ENCODE measurements at regions not wholly inside any gene's neighbourhood (a gene's known extent, or its start where the extent isn't known, plus 50 kb on each side); places are given as distances from the start of the nearest gene placed in this dataset.

DNA sequence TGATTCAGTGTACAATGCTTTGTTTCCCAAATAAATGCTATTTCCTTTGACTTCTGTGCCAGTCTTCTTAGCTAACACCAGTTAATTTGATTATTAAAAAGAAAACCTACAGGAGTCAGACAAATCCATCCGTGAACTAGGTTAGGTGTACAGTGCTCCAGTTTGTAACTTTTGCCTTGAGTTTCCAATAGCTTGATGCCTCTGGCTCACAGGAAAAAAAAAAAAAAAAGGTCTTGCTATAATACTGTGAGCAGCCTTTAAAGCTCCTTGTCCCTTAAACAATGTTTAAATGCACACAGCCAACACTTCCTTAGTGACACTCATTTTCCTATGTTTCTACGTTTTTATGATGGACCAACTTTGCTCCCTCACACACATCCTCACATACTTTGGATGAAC, 71.8 kb upstream of the TMX1 start:
- Histone ChIP-seq H3K4me1 (ENCODE audit: low read length) (no peaks in the 10 kb centered on the region), H3K36me3 (replicated peaks; ENCODE audit: insufficient read depth, low read length) (no peaks in the 10 kb centered on the region), H4K20me1 (ENCODE audit: insufficient read depth, low read length) (no peaks in the 10 kb centered on the region), H3K27ac (ENCODE audit: low read length) (no peak overlapping the region), H2AFZ (ENCODE audit: low read length) (no peak overlapping the region), H3K4me3 (ENCODE audit: low read length) (no peak overlapping the region), H3K79me2 (ENCODE audit: low read length) (no peaks in the 10 kb centered on the region), H3K9me2 (replicated peaks; ENCODE audit: insufficient read depth, low read length) (no peaks in the 10 kb centered on the region), H3K27me3 (replicated peaks; ENCODE audit: insufficient read depth, low read length) (no peaks in the 10 kb centered on the region), H3K4me2 (ENCODE audit: low read depth, low read length) (no peak overlapping the region), H3K9me3 (replicated peaks; ENCODE audit: insufficient read depth, low read length) (no peaks in the 10 kb centered on the region), H3K9ac (ENCODE audit: low read length) (no peak overlapping the region), H3F3A (ENCODE audit: insufficient read depth, low read length) (no peaks in the 10 kb centered on the region)
- DNase-seq: no peak
- TF ChIP-seq EZH2 (optimal IDR thresholded peaks at IDR 0.05; ENCODE audit: low read depth, low read length) (no peak), EZH2phosphoT487 (IDR thresholded peaks at IDR 0.05; ENCODE audit: low read length) (no peak)
- TF ChIP-seq, protein P1, sequence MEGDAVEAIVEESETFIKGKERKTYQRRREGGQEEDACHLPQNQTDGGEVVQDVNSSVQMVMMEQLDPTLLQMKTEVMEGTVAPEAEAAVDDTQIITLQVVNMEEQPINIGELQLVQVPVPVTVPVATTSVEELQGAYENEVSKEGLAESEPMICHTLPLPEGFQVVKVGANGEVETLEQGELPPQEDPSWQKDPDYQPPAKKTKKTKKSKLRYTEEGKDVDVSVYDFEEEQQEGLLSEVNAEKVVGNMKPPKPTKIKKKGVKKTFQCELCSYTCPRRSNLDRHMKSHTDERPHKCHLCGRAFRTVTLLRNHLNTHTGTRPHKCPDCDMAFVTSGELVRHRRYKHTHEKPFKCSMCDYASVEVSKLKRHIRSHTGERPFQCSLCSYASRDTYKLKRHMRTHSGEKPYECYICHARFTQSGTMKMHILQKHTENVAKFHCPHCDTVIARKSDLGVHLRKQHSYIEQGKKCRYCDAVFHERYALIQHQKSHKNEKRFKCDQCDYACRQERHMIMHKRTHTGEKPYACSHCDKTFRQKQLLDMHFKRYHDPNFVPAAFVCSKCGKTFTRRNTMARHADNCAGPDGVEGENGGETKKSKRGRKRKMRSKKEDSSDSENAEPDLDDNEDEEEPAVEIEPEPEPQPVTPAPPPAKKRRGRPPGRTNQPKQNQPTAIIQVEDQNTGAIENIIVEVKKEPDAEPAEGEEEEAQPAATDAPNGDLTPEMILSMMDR (IDR thresholded peaks at IDR 0.05; ENCODE audit: low read length): no peak

DNA sequence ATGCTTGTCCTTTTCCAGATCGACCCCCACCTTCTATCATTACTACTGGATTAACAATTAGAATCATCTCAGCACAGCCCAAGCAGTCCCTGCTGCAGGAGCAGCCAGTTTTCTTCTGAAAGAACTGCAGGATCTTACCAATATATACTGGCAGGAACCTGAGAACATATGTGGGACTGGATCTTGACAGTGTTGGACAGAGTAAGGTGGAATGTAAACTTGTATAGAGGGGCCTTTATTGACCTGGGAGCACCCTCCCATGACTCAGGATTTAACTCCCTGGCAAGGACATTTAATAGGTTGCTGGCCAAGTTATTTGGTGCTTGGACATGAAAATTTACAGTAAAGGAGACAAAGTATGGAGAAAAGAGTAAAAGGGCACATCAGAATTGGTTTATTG, 66.2 kb upstream of the TMX1 start:
- Histone ChIP-seq H3K79me2 (ENCODE audit: low read length) (no peaks in the 10 kb centered on the region), H3K9me3 (replicated peaks; ENCODE audit: insufficient read depth, low read length) (no peaks in the 10 kb centered on the region), H3K4me3 (ENCODE audit: low read length) (no peak overlapping the region), H3K4me1 (ENCODE audit: low read length) (no peaks in the 10 kb centered on the region), H3K9ac (ENCODE audit: low read length) (no peak overlapping the region), H3K36me3 (replicated peaks; ENCODE audit: insufficient read depth, low read length) (no peaks in the 10 kb centered on the region), H3K4me2 (ENCODE audit: low read depth, low read length) (no peak overlapping the region), H4K20me1 (ENCODE audit: insufficient read depth, low read length) (no peaks in the 10 kb centered on the region), H3F3A (ENCODE audit: insufficient read depth, low read length) (no peaks in the 10 kb centered on the region), H3K9me2 (replicated peaks; ENCODE audit: insufficient read depth, low read length) (no peaks in the 10 kb centered on the region), H3K27ac (ENCODE audit: low read length) (no peak overlapping the region), H2AFZ (ENCODE audit: low read length) (no peak overlapping the region), H3K27me3 (replicated peaks; ENCODE audit: insufficient read depth, low read length) (no peaks in the 10 kb centered on the region)
- no peak for DNase-seq
- TF ChIP-seq, protein P1 (IDR thresholded peaks at IDR 0.05; ENCODE audit: low read length): no peak
- TF ChIP-seq EZH2phosphoT487 (IDR thresholded peaks at IDR 0.05; ENCODE audit: low read length) (no peak), EZH2 (optimal IDR thresholded peaks at IDR 0.05; ENCODE audit: low read depth, low read length) (no peak)

DNA sequence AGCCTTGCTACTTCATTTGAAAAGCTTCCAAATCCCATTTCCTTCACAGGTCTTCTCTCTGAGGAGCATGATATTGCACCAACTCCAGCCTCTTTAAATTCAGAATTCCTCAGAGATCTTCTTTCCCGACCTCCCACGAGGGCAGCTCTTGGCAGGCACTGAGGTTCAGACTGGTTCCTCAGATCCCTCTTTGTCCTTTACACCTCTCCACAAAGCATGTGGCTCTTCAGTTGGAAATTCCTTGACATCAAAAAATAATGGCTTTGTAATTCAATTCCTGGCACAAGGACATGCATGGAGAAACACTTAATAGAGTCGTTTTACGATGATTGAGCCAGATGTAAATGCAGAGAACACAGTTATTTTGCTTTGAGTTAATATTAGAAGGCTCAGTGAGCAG, 63.2 kb upstream of the TMX1 start:
- no peaks in the 10 kb centered on the region for H4K20me1 ChIP-seq (ENCODE audit: insufficient read depth, low read length)
- DNase-seq: no peak
- no peaks in the 10 kb centered on the region for H3K4me1 ChIP-seq (ENCODE audit: low read length)
- no peak overlapping the region for H3K27ac ChIP-seq (ENCODE audit: low read length)
- H2AFZ ChIP-seq (ENCODE audit: low read length): no peak overlapping the region
- no peak for TF ChIP-seq EZH2phosphoT487 (IDR thresholded peaks at IDR 0.05; ENCODE audit: low read length)
- TF ChIP-seq EZH2 (optimal IDR thresholded peaks at IDR 0.05; ENCODE audit: low read depth, low read length): no peak
- TF ChIP-seq, protein P1 (IDR thresholded peaks at IDR 0.05; ENCODE audit: low read length): no peak
- H3F3A ChIP-seq (ENCODE audit: insufficient read depth, low read length): no peaks in the 10 kb centered on the region
- no peak overlapping the region for H3K4me3 ChIP-seq (ENCODE audit: low read length)
- H3K4me2 ChIP-seq (ENCODE audit: low read depth, low read length): no peak overlapping the region
- no peaks in the 10 kb centered on the region for H3K36me3 ChIP-seq (replicated peaks; ENCODE audit: insufficient read depth, low read length)
- no peaks in the 10 kb centered on the region for H3K79me2 ChIP-seq (ENCODE audit: low read length)
- H3K9ac ChIP-seq (ENCODE audit: low read length): no peak overlapping the region
- H3K9me3 ChIP-seq (replicated peaks; ENCODE audit: insufficient read depth, low read length): no peaks in the 10 kb centered on the region
- no peaks in the 10 kb centered on the region for H3K9me2 ChIP-seq (replicated peaks; ENCODE audit: insufficient read depth, low read length)
- H3K27me3 ChIP-seq (replicated peaks; ENCODE audit: insufficient read depth, low read length): no peaks in the 10 kb centered on the region

All from MM.1S (cell line).